Activated CD4-positive, alpha-beta memory T cell treated with anti-CD3 and anti-CD28 coated beads, Interleukin-2, amount 10 ng/mL, durations not matched to agents 7 days and 5 days (primary cell): ENCODE measurements at regions not wholly inside any gene's neighbourhood (a gene's known extent, or its start where the extent isn't known, plus 50 kb on each side); places are given as distances from the start of the nearest gene placed in this dataset.
"Not testable (repeated sequence)": the region's sequence is repeated elsewhere in the genome, so short reads cannot be mapped to it uniquely, and the experiment has no call there.

Source experiments
- CTCF ChIA-PET: fragments of 350-600 bp; sonication (Branson Sonifier 250); formaldehyde crosslinking; loops from one replicate; lab custom pipeline; 2021; ENCODE audit warnings: antibody characterized with exemption, inconsistent platforms; lab: Charles Lee
- POLR2A ChIA-PET: fragments of 350-600 bp; sonication (Branson Sonifier 250); formaldehyde crosslinking; loops from one replicate; lab custom pipeline; 2021; ENCODE audit warnings: antibody characterized with exemption; lab: Charles Lee
- DNase-seq: peaks from one replicate; pipeline ENCODE4 v3.0.0-alpha.2; 2020
- H3K27ac Mint-ChIP-seq: one replicate; pipeline ENCODE4 v1.8.0; 2021; ENCODE audit warnings: mild to moderate bottlenecking, mixed read lengths
- H3K27me3 Mint-ChIP-seq: one replicate; pipeline ENCODE4 v1.8.0; 2021; ENCODE audit warnings: mixed read lengths
- H3K36me3 Mint-ChIP-seq: one replicate; pipeline ENCODE4 v1.8.0; 2021; ENCODE audit warnings: low read depth, mixed read lengths
- H3K4me1 Mint-ChIP-seq: one replicate; pipeline ENCODE4 v1.8.0; 2021; ENCODE audit warnings: mixed read lengths
- H3K4me3 Mint-ChIP-seq: one replicate; pipeline ENCODE4 v1.8.0; 2021; ENCODE audit warnings: mild to moderate bottlenecking, mixed read lengths
- H3K9me3 Mint-ChIP-seq: one replicate; pipeline ENCODE4 v1.8.0; 2021; ENCODE audit warnings: mixed read lengths

GRCh38 chr7:51606601-51607154 lies 290.1 kb upstream of the COBL start:
- H3K9me3 Mint-ChIP-seq: peaks cover 8% of the 10 kb centered on the region
- DNase-seq: no peak
- no peaks in the 10 kb centered on the region for H3K36me3 Mint-ChIP-seq
- no peak overlapping the region for H3K27ac Mint-ChIP-seq
- POLR2A ChIA-PET: no interaction called here
- H3K27me3 Mint-ChIP-seq: no peaks in the 10 kb centered on the region
- no peak overlapping the region for H3K4me3 Mint-ChIP-seq
- CTCF ChIA-PET: no interaction called here
- H3K4me1 Mint-ChIP-seq: no peaks in the 10 kb centered on the region

- H3K27ac Mint-ChIP-seq: no peak overlapping the region
- H3K36me3 Mint-ChIP-seq: no peaks in the 10 kb centered on the region
- ChIA-PET CTCF (no interaction called here), POLR2A (no interaction called here)
- H3K27me3 Mint-ChIP-seq: no peaks in the 10 kb centered on the region
- no peak overlapping the region for H3K4me3 Mint-ChIP-seq
- peaks cover 14% of the 10 kb centered on the region for H3K9me3 Mint-ChIP-seq
- no peaks in the 10 kb centered on the region for H3K4me1 Mint-ChIP-seq
- no peak for DNase-seq
Measured at GRCh38 chr7:51602376-51602775, 285.8 kb upstream of the COBL start.

GRCh38 chr7:51601461-51601860 lies 284.9 kb upstream of the COBL start:
- ChIA-PET CTCF (no interaction called here), POLR2A (no interaction called here)
- Mint-ChIP-seq H3K4me3 (no peak overlapping the region), H3K36me3 (no peaks in the 10 kb centered on the region), H3K4me1 (no peaks in the 10 kb centered on the region), H3K27me3 (no peaks in the 10 kb centered on the region), H3K9me3 (peaks cover 16% of the 10 kb centered on the region), H3K27ac (no peak overlapping the region)
- no peak for DNase-seq

- H3K4me1 Mint-ChIP-seq, DNase-seq, H3K4me3 Mint-ChIP-seq, H3K27me3 Mint-ChIP-seq, CTCF ChIA-PET, POLR2A ChIA-PET, H3K27ac Mint-ChIP-seq, H3K36me3 Mint-ChIP-seq: not testable (repeated sequence)
- H3K9me3 Mint-ChIP-seq: peaks cover 12% of the 10 kb centered on the region
Measured at GRCh38 chr7:51599935-51600334, 283.3 kb upstream of the COBL start.

GRCh38 chr7:51593628-51594027 lies 277.0 kb upstream of the COBL start:
- CTCF ChIA-PET: no interaction called here
- POLR2A ChIA-PET: no interaction called here
- H3K27me3 Mint-ChIP-seq: no peaks in the 10 kb centered on the region

GRCh38 chr7:51592842-51593599 lies 276.4 kb upstream of the COBL start:
- CTCF ChIA-PET: no interaction called here

More at GRCh38 chr7:51593628-51594027, 277.0 kb upstream of the COBL start:
- Mint-ChIP-seq H3K27ac (no peak overlapping the region), H3K36me3 (no peaks in the 10 kb centered on the region), H3K4me1 (no peaks in the 10 kb centered on the region), H3K4me3 (no peak overlapping the region), H3K9me3 (peaks cover 8% of the 10 kb centered on the region)
- no peak for DNase-seq

GRCh38 chr7:51591223-51591622 lies 274.6 kb upstream of the COBL start:
- Mint-ChIP-seq H3K9me3 (peaks cover 4% of the 10 kb centered on the region), H3K27me3 (no peaks in the 10 kb centered on the region), H3K4me3 (no peak overlapping the region), H3K4me1 (no peaks in the 10 kb centered on the region), H3K36me3 (no peaks in the 10 kb centered on the region), H3K27ac (no peak overlapping the region)
- no peak for DNase-seq
- CTCF ChIA-PET: no interaction called here
- POLR2A ChIA-PET: no interaction called here

More at GRCh38 chr7:51592842-51593599, 276.4 kb upstream of the COBL start:
- H3K4me1 Mint-ChIP-seq: no peaks in the 10 kb centered on the region
- POLR2A ChIA-PET: no interaction called here
- no peak overlapping the region for H3K4me3 Mint-ChIP-seq
- H3K27me3 Mint-ChIP-seq: no peaks in the 10 kb centered on the region
- H3K36me3 Mint-ChIP-seq: no peaks in the 10 kb centered on the region
- DNase-seq: no peak
- H3K27ac Mint-ChIP-seq: no peak overlapping the region
- H3K9me3 Mint-ChIP-seq: peaks cover 8% of the 10 kb centered on the region

- H3K27ac Mint-ChIP-seq: no peak overlapping the region
- ChIA-PET CTCF (no interaction called here), POLR2A (no interaction called here)
- no peaks in the 10 kb centered on the region for H3K27me3 Mint-ChIP-seq
- no peak overlapping the region for H3K4me3 Mint-ChIP-seq
- no peaks in the 10 kb centered on the region for H3K4me1 Mint-ChIP-seq
- no peaks in the 10 kb centered on the region for H3K36me3 Mint-ChIP-seq
- H3K9me3 Mint-ChIP-seq: peaks cover 4% of the 10 kb centered on the region
- no peak for DNase-seq
Measured at GRCh38 chr7:51590746-51591145, 274.1 kb upstream of the COBL start.

- Mint-ChIP-seq H3K4me3 (no peak overlapping the region), H3K27me3 (no peaks in the 10 kb centered on the region), H3K4me1 (no peaks in the 10 kb centered on the region), H3K36me3 (no peaks in the 10 kb centered on the region), H3K27ac (no peak overlapping the region), H3K9me3 (peaks cover 4% of the 10 kb centered on the region)
- DNase-seq: no peak
- POLR2A ChIA-PET: no interaction called here
- CTCF ChIA-PET: no interaction called here
Measured at GRCh38 chr7:51589111-51589510, 272.5 kb upstream of the COBL start.

- Mint-ChIP-seq H3K9me3 (peaks cover 4% of the 10 kb centered on the region), H3K4me1 (no peaks in the 10 kb centered on the region), H3K4me3 (no peak overlapping the region), H3K27ac (no peak overlapping the region), H3K27me3 (no peaks in the 10 kb centered on the region), H3K36me3 (no peaks in the 10 kb centered on the region)
- CTCF ChIA-PET: no interaction called here
- POLR2A ChIA-PET: no interaction called here
- no peak for DNase-seq
Measured at GRCh38 chr7:51587604-51588003, 271.0 kb upstream of the COBL start.

GRCh38 chr7:51577390-51577789 lies 260.8 kb upstream of the COBL start:
- Mint-ChIP-seq H3K9me3 (peaks cover 4% of the 10 kb centered on the region), H3K27me3 (no peaks in the 10 kb centered on the region), H3K36me3 (no peaks in the 10 kb centered on the region), H3K4me3 (no peak overlapping the region), H3K4me1 (no peaks in the 10 kb centered on the region), H3K27ac (no peak overlapping the region)
- POLR2A ChIA-PET: no interaction called here
- no peak for DNase-seq
- CTCF ChIA-PET: no interaction called here

- no peak overlapping the region for H3K27ac Mint-ChIP-seq
- ChIA-PET CTCF (no interaction called here), POLR2A (no interaction called here)
- H3K4me3 Mint-ChIP-seq: no peak overlapping the region
- H3K36me3 Mint-ChIP-seq: no peaks in the 10 kb centered on the region
- no peaks in the 10 kb centered on the region for H3K27me3 Mint-ChIP-seq
- no peak for DNase-seq
- H3K9me3 Mint-ChIP-seq: peaks cover 13% of the 10 kb centered on the region
- H3K4me1 Mint-ChIP-seq: no peaks in the 10 kb centered on the region
Measured at GRCh38 chr7:51569581-51569980, 253.0 kb upstream of the COBL start.

GRCh38 chr7:51569176-51569575 lies 252.6 kb upstream of the COBL start:
- ChIA-PET CTCF (no interaction called here), POLR2A (no interaction called here)
- no peak for DNase-seq
- no peak overlapping the region for H3K4me3 Mint-ChIP-seq
- no peaks in the 10 kb centered on the region for H3K4me1 Mint-ChIP-seq
- no peaks in the 10 kb centered on the region for H3K36me3 Mint-ChIP-seq
- no peaks in the 10 kb centered on the region for H3K27me3 Mint-ChIP-seq
- peaks cover 15% of the 10 kb centered on the region for H3K9me3 Mint-ChIP-seq
- H3K27ac Mint-ChIP-seq: no peak overlapping the region

GRCh38 chr7:51551070-51551469 lies 234.5 kb upstream of the COBL start:
- POLR2A ChIA-PET: no interaction called here
- CTCF ChIA-PET: no interaction called here
- no peak overlapping the region for H3K4me3 Mint-ChIP-seq
- no peaks in the 10 kb centered on the region for H3K4me1 Mint-ChIP-seq
- no peak for DNase-seq
- H3K27ac Mint-ChIP-seq: no peak overlapping the region
- H3K27me3 Mint-ChIP-seq: no peaks in the 10 kb centered on the region
- no peaks in the 10 kb centered on the region for H3K36me3 Mint-ChIP-seq
- peaks cover 8% of the 10 kb centered on the region for H3K9me3 Mint-ChIP-seq
